SU-DHL-6 (cell line): ENCODE measurements at regions not wholly inside any gene's neighbourhood (a gene's known extent, or its start where the extent isn't known, plus 50 kb on each side); places are given as distances from the start of the nearest gene placed in this dataset.

Experiments
- EZH2phosphoT487 ChIP-seq: fragments of 200-600 bp; sonication (generic), shearing (Covaris generic); conservative IDR thresholded peaks from 2 replicates; pipeline ENCODE4 v1.6.1; 2018; ENCODE audit warnings: mild to moderate bottlenecking, antibody characterized with exemption, low read length, moderate library complexity, mixed read lengths
- TF ChIP-seq, protein P1 (sequence below): fragments of 200-600 bp; sonication (generic); IDR thresholded peaks from one replicate; pipeline ENCODE4 v1.5.1; 2017; ENCODE audit warnings: antibody characterized with exemption, mild to moderate bottlenecking, low read length, moderate library complexity; ENCODE audit not compliant: insufficient read depth, poor library complexity, severe bottlenecking

DNA sequence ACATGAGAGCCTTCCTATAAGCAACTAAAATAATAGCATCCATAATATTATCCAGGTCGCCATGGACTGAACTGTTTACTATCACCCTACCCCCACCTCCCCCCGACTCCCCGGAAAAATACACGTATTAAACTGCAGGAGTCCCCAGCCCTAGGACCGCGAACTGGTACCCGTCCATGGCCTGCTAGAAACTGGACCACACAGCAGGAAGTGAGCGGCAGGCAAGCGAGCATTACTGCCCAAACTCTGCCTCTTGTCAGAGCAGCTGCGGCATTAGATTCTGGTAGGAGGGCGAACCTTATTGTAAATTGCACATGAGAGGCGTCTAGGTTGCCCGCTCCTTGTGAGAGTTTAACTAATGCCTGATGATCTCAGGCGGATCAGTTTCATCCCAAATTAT lies 405.8 kb upstream of the ADGRL3 start:
- TF ChIP-seq, protein P1, sequence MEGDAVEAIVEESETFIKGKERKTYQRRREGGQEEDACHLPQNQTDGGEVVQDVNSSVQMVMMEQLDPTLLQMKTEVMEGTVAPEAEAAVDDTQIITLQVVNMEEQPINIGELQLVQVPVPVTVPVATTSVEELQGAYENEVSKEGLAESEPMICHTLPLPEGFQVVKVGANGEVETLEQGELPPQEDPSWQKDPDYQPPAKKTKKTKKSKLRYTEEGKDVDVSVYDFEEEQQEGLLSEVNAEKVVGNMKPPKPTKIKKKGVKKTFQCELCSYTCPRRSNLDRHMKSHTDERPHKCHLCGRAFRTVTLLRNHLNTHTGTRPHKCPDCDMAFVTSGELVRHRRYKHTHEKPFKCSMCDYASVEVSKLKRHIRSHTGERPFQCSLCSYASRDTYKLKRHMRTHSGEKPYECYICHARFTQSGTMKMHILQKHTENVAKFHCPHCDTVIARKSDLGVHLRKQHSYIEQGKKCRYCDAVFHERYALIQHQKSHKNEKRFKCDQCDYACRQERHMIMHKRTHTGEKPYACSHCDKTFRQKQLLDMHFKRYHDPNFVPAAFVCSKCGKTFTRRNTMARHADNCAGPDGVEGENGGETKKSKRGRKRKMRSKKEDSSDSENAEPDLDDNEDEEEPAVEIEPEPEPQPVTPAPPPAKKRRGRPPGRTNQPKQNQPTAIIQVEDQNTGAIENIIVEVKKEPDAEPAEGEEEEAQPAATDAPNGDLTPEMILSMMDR = no peak
- no peak for TF ChIP-seq EZH2phosphoT487
